Hepatocyte (in vitro differentiated cells): ENCODE measurements at regions not wholly inside any gene's neighbourhood (a gene's known extent, or its start where the extent isn't known, plus 50 kb on each side); places are given as distances from the start of the nearest gene placed in this dataset.

ENCODE experiments used
- DNase-seq: peaks from one replicate; pipeline ENCODE4 v3.0.0-alpha.2; 2016; ENCODE audit warnings: low spot score
- H2AFZ ChIP-seq: fragments of 200-600 bp; sonication (generic); 2 replicates; pipeline ENCODE4 v1.6.0; 2016; ENCODE audit warnings: antibody characterized with exemption, mild to moderate bottlenecking
- H3K27ac ChIP-seq: fragments of 200-600 bp; sonication (generic); 2 replicates; pipeline ENCODE4 v1.5.1; 2016; ENCODE audit warnings: mild to moderate bottlenecking
- H3K27me3 ChIP-seq: fragments of 200-600 bp; sonication (generic); 2 replicates; pipeline ENCODE4 v1.6.1; 2016
- H3K36me3 ChIP-seq: fragments of 200-600 bp; sonication (generic); replicated peaks from 2 replicates; pipeline ENCODE4 v1.5.1; 2016; ENCODE audit warnings: low read depth; ENCODE audit not compliant: insufficient read depth
- H3K4me1 ChIP-seq: fragments of 200-600 bp; sonication (generic); 2 replicates; pipeline ENCODE4 v1.5.1; 2016; ENCODE audit warnings: mild to moderate bottlenecking, moderate library complexity; ENCODE audit not compliant: insufficient read depth
- H3K4me2 ChIP-seq: fragments of 200-600 bp; sonication (generic); 2 replicates; pipeline ENCODE4 v1.6.0; 2016
- H3K4me3 ChIP-seq: fragments of 200-600 bp; sonication (generic); 2 replicates; pipeline ENCODE4 v1.5.1; 2016; ENCODE audit warnings: mild to moderate bottlenecking
- H3K79me2 ChIP-seq: fragments of 200-600 bp; sonication (generic); 2 replicates; pipeline ENCODE4 v1.6.0; 2017; ENCODE audit warnings: mild to moderate bottlenecking
- H3K9me2 ChIP-seq: fragments of 200-600 bp; sonication (generic); replicated peaks from 2 replicates; pipeline ENCODE4 v1.6.0; 2017; ENCODE audit warnings: mild to moderate bottlenecking; ENCODE audit not compliant: insufficient read depth
- H3K9me3 ChIP-seq: fragments of 200-600 bp; sonication (generic); 2 replicates; pipeline ENCODE4 v1.5.1; 2016; ENCODE audit warnings: low read depth, mild to moderate bottlenecking
- H4K20me1 ChIP-seq: fragments of 200-600 bp; sonication (generic); 2 replicates; pipeline ENCODE4 v1.6.0; 2016; ENCODE audit warnings: mild to moderate bottlenecking; ENCODE audit not compliant: insufficient read depth, poor library complexity, severe bottlenecking
- EZH2 ChIP-seq: fragments of 200-600 bp; sonication (generic); IDR thresholded peaks from 2 replicates; pipeline ENCODE4 v1.6.1; 2016; ENCODE audit warnings: antibody characterized with exemption, mild to moderate bottlenecking, borderline replicate concordance
- EZH2phosphoT487 ChIP-seq: fragments of 200-600 bp; sonication (generic); IDR thresholded peaks from one replicate; pipeline ENCODE4 v1.6.1; 2018; ENCODE audit warnings: antibody characterized with exemption, mild to moderate bottlenecking, low read depth, moderate library complexity; ENCODE audit not compliant: unreplicated experiment, severe bottlenecking
- WGBS: methylation state at CpG from one replicate; pipeline ENCODE4 v1.1.6; 2016; ENCODE audit warnings: low lambda C conversion rate; ENCODE audit errors: missing lambda C conversion rate; 5-methylcytosine and 5-hydroxymethylcytosine counted together
- TF ChIP-seq, protein P1 (sequence below): fragments of 200-600 bp; sonication (generic); IDR thresholded peaks from 2 replicates; pipeline ENCODE4 v1.5.1; 2016; ENCODE audit warnings: antibody characterized with exemption, mild to moderate bottlenecking; ENCODE audit not compliant: poor library complexity

- peak overlapping the region; percentile 77 for H3K27ac ChIP-seq
- WGBS: 43% methylated on average over 3 of the region's 3 CpGs
- DNase-seq: peak; percentile 30
- no peak overlapping the region for H3K4me3 ChIP-seq
- no peaks in the 10 kb centered on the region for H3K9me2 ChIP-seq
- H4K20me1 ChIP-seq: no peaks in the 10 kb centered on the region
- H3K4me2 ChIP-seq: peak overlapping the region; percentile 46
- no peak for TF ChIP-seq EZH2
- TF ChIP-seq EZH2phosphoT487: no peak
- TF ChIP-seq, protein P1, sequence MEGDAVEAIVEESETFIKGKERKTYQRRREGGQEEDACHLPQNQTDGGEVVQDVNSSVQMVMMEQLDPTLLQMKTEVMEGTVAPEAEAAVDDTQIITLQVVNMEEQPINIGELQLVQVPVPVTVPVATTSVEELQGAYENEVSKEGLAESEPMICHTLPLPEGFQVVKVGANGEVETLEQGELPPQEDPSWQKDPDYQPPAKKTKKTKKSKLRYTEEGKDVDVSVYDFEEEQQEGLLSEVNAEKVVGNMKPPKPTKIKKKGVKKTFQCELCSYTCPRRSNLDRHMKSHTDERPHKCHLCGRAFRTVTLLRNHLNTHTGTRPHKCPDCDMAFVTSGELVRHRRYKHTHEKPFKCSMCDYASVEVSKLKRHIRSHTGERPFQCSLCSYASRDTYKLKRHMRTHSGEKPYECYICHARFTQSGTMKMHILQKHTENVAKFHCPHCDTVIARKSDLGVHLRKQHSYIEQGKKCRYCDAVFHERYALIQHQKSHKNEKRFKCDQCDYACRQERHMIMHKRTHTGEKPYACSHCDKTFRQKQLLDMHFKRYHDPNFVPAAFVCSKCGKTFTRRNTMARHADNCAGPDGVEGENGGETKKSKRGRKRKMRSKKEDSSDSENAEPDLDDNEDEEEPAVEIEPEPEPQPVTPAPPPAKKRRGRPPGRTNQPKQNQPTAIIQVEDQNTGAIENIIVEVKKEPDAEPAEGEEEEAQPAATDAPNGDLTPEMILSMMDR: no peak
- H3K36me3 ChIP-seq: no peaks in the 10 kb centered on the region
- H3K79me2 ChIP-seq: no peaks in the 10 kb centered on the region
- no peaks in the 10 kb centered on the region for H3K27me3 ChIP-seq
- H2AFZ ChIP-seq: no peak overlapping the region
- no peaks in the 10 kb centered on the region for H3K9me3 ChIP-seq
- H3K4me1 ChIP-seq: peaks cover 5% of the 10 kb centered on the region
These were observed 203.1 kb downstream of the MINAR1 start for GRCh38 chr15:79635149-79635771.

DNA sequence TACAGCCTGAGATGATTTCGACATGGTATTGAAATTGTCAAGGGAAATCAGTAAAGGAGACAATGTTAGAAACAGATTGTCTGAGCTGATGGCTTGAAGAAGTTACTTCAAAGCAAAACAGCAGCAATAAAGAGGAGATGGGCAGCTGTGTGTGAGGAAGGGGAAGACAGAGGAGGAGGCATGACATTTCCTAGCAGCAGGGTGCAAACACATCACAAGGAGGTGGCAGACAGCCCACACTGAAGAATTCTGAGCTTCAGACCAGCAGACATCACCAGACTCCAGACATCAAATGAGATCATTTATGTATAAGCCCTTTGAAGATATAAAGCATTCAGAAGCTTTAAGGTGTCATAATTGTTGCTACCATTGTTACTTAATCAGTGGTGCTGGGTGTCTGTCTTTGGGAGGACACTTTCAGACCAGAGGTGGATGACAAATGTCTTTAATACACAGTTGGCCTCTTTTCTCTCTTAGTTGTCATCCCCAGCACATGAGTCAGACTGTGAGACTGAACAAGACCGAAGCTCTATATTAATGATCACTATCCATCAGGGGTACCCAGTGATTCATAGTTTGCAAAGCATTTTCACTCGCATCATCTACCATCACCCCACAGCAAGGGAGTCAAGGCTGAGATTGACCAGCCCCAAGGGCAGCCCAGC, 203.9 kb downstream of the MINAR1 start:
- no peaks in the 10 kb centered on the region for H4K20me1 ChIP-seq
- H2AFZ ChIP-seq: no peak overlapping the region
- no peaks in the 10 kb centered on the region for H3K27me3 ChIP-seq
- H3K4me3 ChIP-seq: no peak overlapping the region
- peaks cover 5% of the 10 kb centered on the region for H3K4me1 ChIP-seq
- DNase-seq: no peak
- TF ChIP-seq EZH2 (no peak), EZH2phosphoT487 (no peak)
- no peak overlapping the region for H3K4me2 ChIP-seq
- H3K36me3 ChIP-seq: no peaks in the 10 kb centered on the region
- H3K9me2 ChIP-seq: no peaks in the 10 kb centered on the region
- H3K9me3 ChIP-seq: no peaks in the 10 kb centered on the region
- H3K79me2 ChIP-seq: no peaks in the 10 kb centered on the region
- WGBS: 78% methylated on average over 3 of the region's 3 CpGs
- peak overlapping the region; percentile 77 for H3K27ac ChIP-seq

GRCh38 chr15:79640206-79640605, 208.1 kb downstream of the MINAR1 start:
- H3K9me3 ChIP-seq: no peaks in the 10 kb centered on the region
- H3K27me3 ChIP-seq: no peaks in the 10 kb centered on the region
- no peak overlapping the region for H3K4me2 ChIP-seq
- DNase-seq: peak; percentile 59
- H2AFZ ChIP-seq: no peak overlapping the region
- H3K36me3 ChIP-seq: no peaks in the 10 kb centered on the region
- H3K9me2 ChIP-seq: no peaks in the 10 kb centered on the region
- no peak overlapping the region for H3K4me3 ChIP-seq
- no peaks in the 10 kb centered on the region for H3K4me1 ChIP-seq
- H3K27ac ChIP-seq: peak overlapping the region; percentile 54
- TF ChIP-seq EZH2phosphoT487 (no peak), EZH2 (no peak)
- TF ChIP-seq, protein P1: no peak
- 46% methylated on average over 3 of the region's 3 CpGs for WGBS
- no peaks in the 10 kb centered on the region for H4K20me1 ChIP-seq
- H3K79me2 ChIP-seq: no peaks in the 10 kb centered on the region

DNA sequence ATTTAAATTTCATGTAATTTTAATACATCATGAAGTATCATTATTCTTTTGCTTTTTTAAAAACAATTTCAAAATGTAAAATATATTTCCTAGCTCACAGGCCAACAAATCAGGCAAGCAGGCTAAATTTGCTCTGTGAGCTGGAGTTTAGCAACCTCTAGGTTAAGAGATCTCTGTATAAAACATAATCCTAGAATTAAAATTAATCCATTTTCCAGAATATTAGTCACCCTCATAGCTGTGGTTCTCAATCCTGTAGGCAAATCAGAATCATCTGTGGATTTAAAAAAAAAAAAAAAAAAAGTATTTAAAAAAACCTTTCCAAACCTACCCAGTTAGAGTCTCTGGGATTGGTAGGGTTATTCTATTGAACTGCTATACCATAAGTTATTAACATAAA, 209.7 kb downstream of the MINAR1 start:
- H3K9me2 ChIP-seq: no peaks in the 10 kb centered on the region
- TF ChIP-seq EZH2phosphoT487 (no peak), EZH2 (no peak)
- TF ChIP-seq, protein P1: no peak

More for the DNA sequence above, 209.7 kb downstream of the MINAR1 start:
- Histone ChIP-seq H3K4me1 (no peaks in the 10 kb centered on the region), H4K20me1 (no peaks in the 10 kb centered on the region), H3K4me2 (no peak overlapping the region), H2AFZ (no peak overlapping the region), H3K4me3 (no peak overlapping the region), H3K79me2 (no peaks in the 10 kb centered on the region), H3K27ac (no peak overlapping the region), H3K27me3 (no peaks in the 10 kb centered on the region), H3K9me3 (no peaks in the 10 kb centered on the region), H3K36me3 (no peaks in the 10 kb centered on the region)
- DNase-seq: no peak
